Ectodermal cell (in vitro differentiated cells): ENCODE measurements at regions not wholly inside any gene's neighbourhood (a gene's known extent, or its start where the extent isn't known, plus 50 kb on each side); places are given as distances from the start of the nearest gene placed in this dataset.

Experiments
- H3K27ac ChIP-seq: 2 replicates; pipeline ENCODE4 v1.7.0; 2013; ENCODE audit warnings: mild to moderate bottlenecking, low read depth, low read length; ENCODE audit not compliant: insufficient read depth, poor library complexity, severe bottlenecking
- H3K27me3 ChIP-seq: 2 replicates; pipeline ENCODE4 v1.7.0; 2013; ENCODE audit warnings: mild to moderate bottlenecking, low read length; ENCODE audit not compliant: insufficient read depth, control insufficient read depth, poor library complexity, severe bottlenecking
- H3K36me3 ChIP-seq: one replicate; pipeline ENCODE4 v1.7.0; 2013; ENCODE audit warnings: low read length; ENCODE audit not compliant: control insufficient read depth, insufficient read depth
- H3K4me1 ChIP-seq: one replicate; pipeline ENCODE4 v1.7.0; 2013; ENCODE audit warnings: low read length; ENCODE audit not compliant: control insufficient read depth, insufficient read depth
- H3K4me3 ChIP-seq: 2 replicates; pipeline ENCODE4 v1.7.0; 2013; ENCODE audit warnings: low read depth, low read length, control low read depth; ENCODE audit not compliant: insufficient read depth
- H3K9me3 ChIP-seq: 2 replicates; pipeline ENCODE4 v1.7.0; 2013; ENCODE audit warnings: mild to moderate bottlenecking, low read length, moderate library complexity; ENCODE audit not compliant: control insufficient read depth
- WGBS, 2 experiments: methylation state at CpG; one replicate each; pipeline ENCODE4 v1.1.7; 2013; ENCODE audit warnings: missing lambda C conversion rate in 2 of 2; 5-methylcytosine and 5-hydroxymethylcytosine counted together

GRCh38 chr12:91991399-91992187, 154.1 kb downstream of the BTG1 start:
- Histone ChIP-seq H3K36me3 (no peaks in the 10 kb centered on the region), H3K9me3 (no peaks in the 10 kb centered on the region), H3K4me3 (no peak overlapping the region), H3K4me1 (no peaks in the 10 kb centered on the region), H3K27me3 (no peaks in the 10 kb centered on the region), H3K27ac (no peak overlapping the region)
- 32 to 47% methylated on average over 1 of the region's 1 CpG for WGBS, 2 experiments

- 81 to 96% methylated on average over 2 of the region's 2 CpGs for WGBS, 2 experiments
- Histone ChIP-seq H3K9me3 (no peaks in the 10 kb centered on the region), H3K4me3 (no peak overlapping the region), H3K4me1 (peaks cover 10% of the 10 kb centered on the region), H3K36me3 (no peaks in the 10 kb centered on the region), H3K27ac (no peak overlapping the region), H3K27me3 (no peaks in the 10 kb centered on the region)
Measured at GRCh38 chr12:91990525-91990924, 155.1 kb downstream of the BTG1 start.

GRCh38 chr12:91989143-91989542, 156.5 kb downstream of the BTG1 start:
- 83 to 100% methylated on average over 1 of the region's 1 CpG for WGBS, 2 experiments

GRCh38 chr12:91988086-91988923, 157.3 kb downstream of the BTG1 start:
- H3K27me3 ChIP-seq = no peaks in the 10 kb centered on the region
- peaks cover 14% of the 10 kb centered on the region for H3K4me1 ChIP-seq
- 84 to 85% methylated on average over 7 of the region's 7 CpGs for WGBS, 2 experiments

More at GRCh38 chr12:91989143-91989542, 156.5 kb downstream of the BTG1 start:
- Histone ChIP-seq H3K36me3 (no peaks in the 10 kb centered on the region), H3K4me1 (peaks cover 14% of the 10 kb centered on the region), H3K27ac (no peak overlapping the region), H3K4me3 (no peak overlapping the region), H3K27me3 (no peaks in the 10 kb centered on the region), H3K9me3 (no peaks in the 10 kb centered on the region)

GRCh38 chr12:91986084-91986483, 159.6 kb downstream of the BTG1 start:
- H3K4me3 ChIP-seq = no peak overlapping the region
- peak overlapping the region; percentile 6 for H3K27ac ChIP-seq
- H3K4me1 ChIP-seq = peaks cover 14% of the 10 kb centered on the region
- H3K27me3 ChIP-seq = no peaks in the 10 kb centered on the region
- H3K36me3 ChIP-seq = no peaks in the 10 kb centered on the region
- no peaks in the 10 kb centered on the region for H3K9me3 ChIP-seq
- 54 to 68% methylated on average over 2 of the region's 2 CpGs for WGBS, 2 experiments

More at GRCh38 chr12:91988086-91988923, 157.3 kb downstream of the BTG1 start:
- Histone ChIP-seq H3K27ac (no peak overlapping the region), H3K4me3 (no peak overlapping the region), H3K36me3 (no peaks in the 10 kb centered on the region), H3K9me3 (no peaks in the 10 kb centered on the region)

- Histone ChIP-seq H3K27me3 (no peaks in the 10 kb centered on the region), H3K36me3 (no peaks in the 10 kb centered on the region), H3K9me3 (no peaks in the 10 kb centered on the region), H3K27ac (no peak overlapping the region), H3K4me1 (peaks cover 14% of the 10 kb centered on the region), H3K4me3 (no peak overlapping the region)
- WGBS, 2 experiments = 78 to 82% methylated on average over 8 of the region's 8 CpGs
Measured at GRCh38 chr12:91985002-91985787, 160.5 kb downstream of the BTG1 start.

- H3K4me3 ChIP-seq = no peak overlapping the region
- H3K36me3 ChIP-seq = no peaks in the 10 kb centered on the region
- H3K27ac ChIP-seq = no peak overlapping the region
- WGBS, 2 experiments = 86 to 89% methylated on average over 1 to 5 of the region's 5 CpGs
- H3K9me3 ChIP-seq = no peaks in the 10 kb centered on the region
- H3K4me1 ChIP-seq = peaks cover 14% of the 10 kb centered on the region
- H3K27me3 ChIP-seq = no peaks in the 10 kb centered on the region
Measured at GRCh38 chr12:91984556-91984955, 161.1 kb downstream of the BTG1 start.

- Histone ChIP-seq H3K27me3 (no peaks in the 10 kb centered on the region), H3K36me3 (no peaks in the 10 kb centered on the region), H3K4me3 (no peak overlapping the region), H3K27ac (no peak overlapping the region), H3K4me1 (peaks cover 14% of the 10 kb centered on the region), H3K9me3 (no peaks in the 10 kb centered on the region)
- WGBS, 2 experiments = 80 to 85% methylated on average over 3 of the region's 3 CpGs
Measured at GRCh38 chr12:91983935-91984334, 161.7 kb downstream of the BTG1 start.

GRCh38 chr12:91982946-91983345, 162.7 kb downstream of the BTG1 start:
- no peak overlapping the region for H3K4me3 ChIP-seq
- no peaks in the 10 kb centered on the region for H3K27me3 ChIP-seq
- no peak overlapping the region for H3K27ac ChIP-seq
- 93 to 94% methylated on average over 5 of the region's 5 CpGs for WGBS, 2 experiments
- no peaks in the 10 kb centered on the region for H3K36me3 ChIP-seq
- peaks cover 14% of the 10 kb centered on the region for H3K4me1 ChIP-seq
- H3K9me3 ChIP-seq = no peaks in the 10 kb centered on the region

GRCh38 chr12:91980389-91980821, 165.2 kb downstream of the BTG1 start:
- Histone ChIP-seq H3K4me3 (no peak overlapping the region), H3K4me1 (peaks cover 2% of the 10 kb centered on the region), H3K9me3 (no peaks in the 10 kb centered on the region), H3K27ac (no peak overlapping the region), H3K27me3 (no peaks in the 10 kb centered on the region), H3K36me3 (no peaks in the 10 kb centered on the region)
